NB4 (cell line): ENCODE measurements at regions not wholly inside any gene's neighbourhood (a gene's known extent, or its start where the extent isn't known, plus 50 kb on each side); places are given as distances from the start of the nearest gene placed in this dataset.
"Not testable (repeated sequence)": the region's sequence is repeated elsewhere in the genome, so short reads cannot be mapped to it uniquely, and the experiment has no call there.

ENCODE experiments used
- DNase-seq: peaks from one replicate; pipeline ENCODE4 v3.0.0; 2010; ENCODE audit warnings: low read depth
- H3K4me3 ChIP-seq: one replicate; pipeline ENCODE4 v1.5.1; 2011; ENCODE audit warnings: mild to moderate bottlenecking, low read depth, low read length, moderate library complexity
- CTCF ChIP-seq: IDR thresholded peaks from one replicate; pipeline ENCODE4 v1.5.1; 2012; ENCODE audit warnings: low read depth, low read length
- MYC ChIP-seq: IDR thresholded peaks from 2 replicates; pipeline ENCODE4 v1.6.1; 2011; ENCODE audit warnings: low read depth, low read length
- POLR2A ChIP-seq: IDR thresholded peaks from 2 replicates; pipeline ENCODE4 v1.6.1; 2011; ENCODE audit warnings: mild to moderate bottlenecking; ENCODE audit not compliant: insufficient read length; ENCODE audit errors: extremely low read depth
- TF ChIP-seq, protein P1 (sequence below): IDR thresholded peaks from 2 replicates; pipeline ENCODE4 v1.6.1; 2011; ENCODE audit warnings: low read depth, low read length

DNA sequence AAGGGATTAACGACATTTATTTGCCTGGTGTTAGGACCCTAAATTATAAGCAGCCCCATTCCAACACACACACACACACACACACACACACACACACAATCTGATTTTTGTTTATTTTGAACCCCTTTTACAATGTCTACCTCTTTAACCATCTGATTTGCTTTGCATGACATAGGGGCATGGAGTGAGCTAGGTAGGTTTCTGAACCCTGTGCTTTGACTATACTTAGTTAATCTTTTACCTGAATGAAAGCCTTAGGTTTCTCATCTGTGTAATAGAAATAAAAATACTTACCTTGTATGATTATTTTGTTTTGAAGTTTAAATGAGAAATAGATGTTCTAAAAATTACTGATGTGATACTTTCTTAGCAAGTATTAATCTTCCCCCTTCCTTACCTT is 94.7 kb upstream of the FOLH1 start:
- TF ChIP-seq POLR2A (no peak), MYC (no peak), CTCF (no peak)
- TF ChIP-seq, protein P1, sequence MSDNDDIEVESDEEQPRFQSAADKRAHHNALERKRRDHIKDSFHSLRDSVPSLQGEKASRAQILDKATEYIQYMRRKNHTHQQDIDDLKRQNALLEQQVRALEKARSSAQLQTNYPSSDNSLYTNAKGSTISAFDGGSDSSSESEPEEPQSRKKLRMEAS, result no peak
- no peak overlapping the region for H3K4me3 ChIP-seq
- DNase-seq, result no peak

- H3K4me3 ChIP-seq, result no peak overlapping the region
- no peak for DNase-seq
- TF ChIP-seq, protein P1, result no peak
- no peak for TF ChIP-seq POLR2A
- no peak for TF ChIP-seq CTCF
- no peak for TF ChIP-seq MYC
Observed at GRCh38 chr11:49302360-49302759, 94.0 kb upstream of the FOLH1 start.

- H3K4me3 ChIP-seq, DNase-seq: not testable (repeated sequence)
Observed at GRCh38 chr11:49298017-49298416, 89.6 kb upstream of the FOLH1 start.

GRCh38 chr11:49283911-49284310 is 75.5 kb upstream of the FOLH1 start:
- not testable (repeated sequence) for DNase-seq, H3K4me3 ChIP-seq

DNA sequence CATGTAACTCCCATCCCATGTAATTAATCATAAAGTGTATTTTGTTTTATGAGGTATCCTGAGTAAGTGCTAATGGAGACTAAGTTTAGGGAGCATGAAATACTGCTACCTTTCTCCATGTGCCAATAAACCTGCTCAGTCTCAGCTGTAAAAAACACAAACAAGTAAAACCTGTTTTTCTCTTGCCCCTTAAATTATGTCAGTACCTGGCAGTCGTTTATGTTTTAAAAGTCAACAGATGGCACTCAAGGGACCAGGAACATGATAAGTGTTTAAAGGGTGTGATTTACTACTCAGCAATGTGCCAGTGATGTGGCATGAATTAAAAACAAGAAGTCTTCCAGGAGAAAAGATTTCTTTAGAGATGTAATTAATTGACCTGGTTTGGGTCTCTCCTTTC is 74.9 kb upstream of the FOLH1 start:
- DNase-seq, H3K4me3 ChIP-seq: not testable (repeated sequence)

- not testable (repeated sequence) for H3K4me3 ChIP-seq
Observed at GRCh38 chr11:49282125-49282524, 73.7 kb upstream of the FOLH1 start.

GRCh38 chr11:49277951-49278350 is 69.5 kb upstream of the FOLH1 start:
- DNase-seq, H3K4me3 ChIP-seq: not testable (repeated sequence)

More at GRCh38 chr11:49282125-49282524, 73.7 kb upstream of the FOLH1 start:
- DNase-seq, result not testable (repeated sequence)
